ENCODE measurements at regions not wholly inside any gene's neighbourhood (a gene's known extent, or its start where the extent isn't known, plus 50 kb on each side); places are given as distances from the start of the nearest gene placed in this dataset.

GRCh38 chr6:101080597-101080996 lies 199.5 kb upstream of the ASCC3 start:
- TF ChIP-seq POLR2A (IDR thresholded peaks at IDR 0.05) (no peak), CTCF (IDR thresholded peaks at IDR 0.05) (no peak)

Measured in lower leg skin (tissue), 3 donors.